OCI-LY3 (cell line): ENCODE measurements at regions not wholly inside any gene's neighbourhood (a gene's known extent, or its start where the extent isn't known, plus 50 kb on each side); places are given as distances from the start of the nearest gene placed in this dataset.

Experiments used
- H2AFZ ChIP-seq: fragments of 200-600, 300-600 bp; shearing (Covaris generic); 2 replicates; pipeline ENCODE4 v1.6.0; 2014; ENCODE audit warnings: antibody characterized with exemption, low read depth, low read length
- H3K27ac ChIP-seq: fragments of 200-600, 300-600 bp; sonication (generic); 2 replicates; pipeline ENCODE4 v1.5.1; 2014; ENCODE audit warnings: mild to moderate bottlenecking, low read length, moderate library complexity, mixed read lengths
- H3K27me3 ChIP-seq: fragments of 200-600, 300-600 bp; sonication (generic); 2 replicates; pipeline ENCODE4 v1.6.1; 2014; ENCODE audit warnings: low read depth, low read length, mixed read lengths
- H3K36me3 ChIP-seq: fragments of 200-600, 300-600 bp; sonication (generic); replicated peaks from 2 replicates; pipeline ENCODE3; 2014; ENCODE audit warnings: low read depth, low read length, mixed read lengths
- H3K4me1 ChIP-seq: fragments of 300-600, 200-600 bp; sonication (generic); 2 replicates; pipeline ENCODE4 v1.6.1; 2014; ENCODE audit warnings: low read length, mixed read lengths
- H3K4me2 ChIP-seq: fragments of 200-600, 300-600 bp; sonication (generic); 2 replicates; pipeline ENCODE4 v1.6.1; 2014; ENCODE audit warnings: low read length, mixed read lengths
- H3K4me3 ChIP-seq: fragments of 300-600, 200-600 bp; sonication (generic); 2 replicates; pipeline ENCODE4 v1.5.1; 2014; ENCODE audit warnings: antibody characterized with exemption, mild to moderate bottlenecking, low read length, moderate library complexity
- H3K79me2 ChIP-seq: fragments of 300-600, 200-600 bp; shearing (Covaris generic); 2 replicates; pipeline ENCODE4 v1.6.1; 2014; ENCODE audit warnings: mild to moderate bottlenecking, low read length, mixed read lengths
- H3K9ac ChIP-seq: fragments of 300-600, 200-600 bp; shearing (Covaris generic); 2 replicates; pipeline ENCODE4 v1.6.0; 2014; ENCODE audit warnings: mild to moderate bottlenecking, low read length, moderate library complexity
- H3K9me3 ChIP-seq: fragments of 200-600, 300-600 bp; shearing (Covaris generic); 2 replicates; pipeline ENCODE4 v1.6.1; 2014; ENCODE audit warnings: low read length, mixed read lengths; ENCODE audit not compliant: insufficient read depth
- H4K20me1 ChIP-seq: fragments of 200-600, 300-600 bp; sonication (generic); 2 replicates; pipeline ENCODE4 v1.6.1; 2016; ENCODE audit warnings: low read length, mixed read lengths; ENCODE audit not compliant: insufficient read depth
- EZH2phosphoT487 ChIP-seq: fragments of 200-600 bp; shearing (Covaris generic); IDR thresholded peaks from 2 replicates; pipeline ENCODE4 v1.6.1; 2018; ENCODE audit warnings: antibody characterized with exemption, mixed run types, low read depth
- TF ChIP-seq, protein P1 (sequence below): fragments of 200-600, 300-600 bp; sonication (generic); IDR thresholded peaks from 2 replicates; pipeline ENCODE4 v1.5.1; 2014; ENCODE audit warnings: antibody characterized with exemption, low read length, low read depth

DNA sequence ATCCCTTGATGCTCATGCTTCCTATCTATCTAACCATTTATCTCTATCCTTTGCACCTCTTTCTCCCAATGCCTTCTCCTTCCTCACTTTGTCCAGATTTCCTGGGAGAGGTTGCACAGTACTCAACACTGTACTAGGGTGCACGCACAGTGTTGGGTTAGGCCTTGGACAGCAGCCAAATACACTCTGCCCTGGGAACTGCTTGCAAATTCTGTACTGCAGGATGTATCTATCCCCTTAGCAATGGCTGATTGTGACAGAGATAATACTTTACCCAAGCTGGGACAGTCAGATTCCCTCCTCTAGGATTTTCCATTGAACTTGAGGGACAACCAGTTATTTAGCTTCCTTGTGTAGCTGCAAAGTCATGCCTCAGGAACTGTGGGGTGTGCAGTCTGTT, 113.3 kb downstream of the IL20RB start:
- Histone ChIP-seq H2AFZ (no peak overlapping the region), H4K20me1 (no peaks in the 10 kb centered on the region), H3K27me3 (no peaks in the 10 kb centered on the region; the same call in 1 of the 2 replicates), H3K36me3 (no peaks in the 10 kb centered on the region), H3K27ac (no peak overlapping the region), H3K4me1 (peaks cover 26% of the 10 kb centered on the region), H3K9me3 (no peaks in the 10 kb centered on the region), H3K4me2 (peak overlapping the region; percentile 49), H3K9ac (no peak overlapping the region), H3K4me3 (no peak overlapping the region), H3K79me2 (no peaks in the 10 kb centered on the region)
- no peak for TF ChIP-seq EZH2phosphoT487
- TF ChIP-seq, protein P1, sequence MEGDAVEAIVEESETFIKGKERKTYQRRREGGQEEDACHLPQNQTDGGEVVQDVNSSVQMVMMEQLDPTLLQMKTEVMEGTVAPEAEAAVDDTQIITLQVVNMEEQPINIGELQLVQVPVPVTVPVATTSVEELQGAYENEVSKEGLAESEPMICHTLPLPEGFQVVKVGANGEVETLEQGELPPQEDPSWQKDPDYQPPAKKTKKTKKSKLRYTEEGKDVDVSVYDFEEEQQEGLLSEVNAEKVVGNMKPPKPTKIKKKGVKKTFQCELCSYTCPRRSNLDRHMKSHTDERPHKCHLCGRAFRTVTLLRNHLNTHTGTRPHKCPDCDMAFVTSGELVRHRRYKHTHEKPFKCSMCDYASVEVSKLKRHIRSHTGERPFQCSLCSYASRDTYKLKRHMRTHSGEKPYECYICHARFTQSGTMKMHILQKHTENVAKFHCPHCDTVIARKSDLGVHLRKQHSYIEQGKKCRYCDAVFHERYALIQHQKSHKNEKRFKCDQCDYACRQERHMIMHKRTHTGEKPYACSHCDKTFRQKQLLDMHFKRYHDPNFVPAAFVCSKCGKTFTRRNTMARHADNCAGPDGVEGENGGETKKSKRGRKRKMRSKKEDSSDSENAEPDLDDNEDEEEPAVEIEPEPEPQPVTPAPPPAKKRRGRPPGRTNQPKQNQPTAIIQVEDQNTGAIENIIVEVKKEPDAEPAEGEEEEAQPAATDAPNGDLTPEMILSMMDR, result no peak

DNA sequence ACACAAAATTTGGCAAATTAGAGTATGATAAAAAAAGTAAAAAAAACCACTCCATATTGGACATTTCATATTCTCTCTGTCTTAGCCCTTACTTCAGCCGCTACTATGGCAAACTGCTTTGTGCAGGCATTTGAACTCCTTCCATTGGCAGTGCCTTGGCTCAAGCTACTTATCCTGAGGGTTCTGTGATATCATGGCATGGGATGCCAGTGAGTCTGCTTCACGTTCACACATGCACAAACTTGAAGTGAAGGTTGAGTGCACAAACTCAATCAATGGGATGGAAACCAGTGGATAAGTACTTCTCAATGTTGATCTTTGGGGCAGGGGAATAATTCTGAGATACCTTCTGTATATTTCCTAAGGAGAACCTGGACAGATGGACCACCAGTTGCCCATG, 117.2 kb downstream of the IL20RB start:
- peaks cover 15% of the 10 kb centered on the region for H3K27me3 ChIP-seq
- peaks cover 21% of the 10 kb centered on the region for H3K4me1 ChIP-seq
- no peaks in the 10 kb centered on the region for H4K20me1 ChIP-seq
- H3K9me3 ChIP-seq, result no peaks in the 10 kb centered on the region
- no peaks in the 10 kb centered on the region for H3K36me3 ChIP-seq
- H3K9ac ChIP-seq, result no peak overlapping the region
- TF ChIP-seq, protein P1, result no peak
- TF ChIP-seq EZH2phosphoT487, result no peak
- H3K4me2 ChIP-seq, result no peak overlapping the region
- no peak overlapping the region for H2AFZ ChIP-seq
- H3K27ac ChIP-seq, result no peak overlapping the region
- H3K79me2 ChIP-seq, result no peaks in the 10 kb centered on the region
- H3K4me3 ChIP-seq, result no peak overlapping the region

DNA sequence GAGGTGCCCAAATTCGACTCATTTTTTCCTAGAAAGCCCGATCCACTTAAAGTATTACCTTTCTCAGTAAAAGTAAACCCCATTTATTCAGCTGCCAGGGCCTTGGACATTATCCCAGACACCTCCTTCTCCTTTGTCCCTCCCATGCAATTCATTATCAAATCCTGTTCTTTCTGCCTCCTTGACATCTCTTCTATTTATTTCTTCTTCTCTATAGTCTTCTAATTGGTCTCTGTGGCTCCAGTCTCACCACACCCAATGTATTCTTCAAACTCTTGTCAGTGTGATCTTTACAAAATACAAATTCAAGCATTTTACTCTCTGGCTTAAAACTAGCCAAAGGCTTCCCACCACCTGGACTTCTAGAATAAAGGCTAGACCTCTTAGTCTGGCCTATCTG, 120.3 kb downstream of the IL20RB start:
- no peaks in the 10 kb centered on the region for H3K36me3 ChIP-seq
- no peak overlapping the region for H3K9ac ChIP-seq
- H3K9me3 ChIP-seq, result no peaks in the 10 kb centered on the region
- no peaks in the 10 kb centered on the region for H4K20me1 ChIP-seq
- H3K4me3 ChIP-seq, result no peak overlapping the region
- no peak overlapping the region for H3K27ac ChIP-seq
- H3K4me1 ChIP-seq, result no peaks in the 10 kb centered on the region
- H3K79me2 ChIP-seq, result no peaks in the 10 kb centered on the region
- H3K4me2 ChIP-seq, result no peak overlapping the region
- H3K27me3 ChIP-seq, result peaks cover 21% of the 10 kb centered on the region
- H2AFZ ChIP-seq, result no peak overlapping the region
- TF ChIP-seq, protein P1, result no peak
- TF ChIP-seq EZH2phosphoT487, result no peak

DNA sequence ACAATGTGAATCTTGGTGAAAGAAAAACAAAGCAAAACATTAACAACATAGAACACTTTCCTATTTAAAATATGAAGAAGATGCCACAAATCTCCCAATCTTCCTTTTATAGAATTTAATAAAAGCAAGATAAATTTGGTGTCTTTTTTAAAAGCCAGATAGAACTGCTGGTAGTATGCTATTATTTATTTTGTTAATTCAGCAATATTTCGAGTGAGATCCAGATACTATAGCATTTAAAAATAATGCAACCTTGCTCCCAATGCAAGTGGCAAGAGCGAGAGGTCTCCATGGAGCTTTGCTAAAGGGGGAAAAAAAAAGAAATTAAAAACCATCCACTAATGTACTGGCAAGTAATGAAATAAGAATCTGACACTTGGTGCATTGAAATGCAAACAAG, 121.8 kb downstream of the IL20RB start:
- peaks cover 28% of the 10 kb centered on the region for H3K27me3 ChIP-seq
- no peak overlapping the region for H3K9ac ChIP-seq
- no peak overlapping the region for H2AFZ ChIP-seq
- H3K27ac ChIP-seq, result no peak overlapping the region
- no peaks in the 10 kb centered on the region for H3K9me3 ChIP-seq
- H4K20me1 ChIP-seq, result no peaks in the 10 kb centered on the region
- no peaks in the 10 kb centered on the region for H3K79me2 ChIP-seq
- H3K4me1 ChIP-seq, result no peaks in the 10 kb centered on the region
- H3K4me3 ChIP-seq, result no peak overlapping the region
- H3K4me2 ChIP-seq, result no peak overlapping the region
- TF ChIP-seq, protein P1, result no peak
- TF ChIP-seq EZH2phosphoT487, result no peak
- H3K36me3 ChIP-seq, result no peaks in the 10 kb centered on the region
